Calu3 (cell line): ENCODE measurements at regions not wholly inside any gene's neighbourhood (a gene's known extent, or its start where the extent isn't known, plus 50 kb on each side); places are given as distances from the start of the nearest gene placed in this dataset.

Source experiments
- BruUV-seq: library from RNA; stranded (reverse); fragments of 400-500 nt; replicated peaks from 2 replicates; lab custom pipeline; 2021; lab: Mats Ljungman, UMichigan
- CTCF ChIA-PET: fragments of 300-600 bp; sonication (Branson Sonifier 250); formaldehyde crosslinking; loops from one replicate; lab custom pipeline; 2022; ENCODE audit warnings: antibody characterized with exemption; lab: Charles Lee
- DNase-seq: peaks from one replicate; pipeline ENCODE4 v3.0.0; 2022
- H3K27ac Mint-ChIP-seq: one replicate; pipeline ENCODE4 v1.8.0; 2022; ENCODE audit warnings: mixed read lengths; ENCODE audit not compliant: unreplicated experiment
- H3K27me3 Mint-ChIP-seq: one replicate; pipeline ENCODE4 v1.8.0; 2022; ENCODE audit warnings: mixed read lengths; ENCODE audit not compliant: unreplicated experiment
- H3K36me3 Mint-ChIP-seq: one replicate; pipeline ENCODE4 v1.8.0; 2022; ENCODE audit warnings: mild to moderate bottlenecking, moderate library complexity, mixed read lengths; ENCODE audit not compliant: insufficient read depth, unreplicated experiment
- H3K4me1 Mint-ChIP-seq: one replicate; pipeline ENCODE4 v1.8.0; 2022; ENCODE audit warnings: mild to moderate bottlenecking, low read depth, mixed read lengths; ENCODE audit not compliant: unreplicated experiment
- H3K4me3 Mint-ChIP-seq: one replicate; pipeline ENCODE4 v1.8.0; 2022; ENCODE audit warnings: mild to moderate bottlenecking, low read depth, moderate library complexity, mixed read lengths; ENCODE audit not compliant: unreplicated experiment
- H3K9me3 Mint-ChIP-seq: one replicate; pipeline ENCODE4 v1.8.0; 2022; ENCODE audit warnings: low read depth, mixed read lengths; ENCODE audit not compliant: unreplicated experiment
- CTCF ChIP-seq: fragments of 200-600 bp; IDR thresholded peaks from one replicate; pipeline ENCODE4 v1.8.0; 2022; ENCODE audit warnings: antibody characterized with exemption; ENCODE audit not compliant: unreplicated experiment
- intact Hi-C: fragments of 100-400 bp; cut with micrococcal nuclease; formaldehyde crosslinking; loops from one replicate; pipeline ENCODE4 v1.10.0; 2022; ENCODE audit not compliant: unreplicated experiment

GRCh38 chr3:168212664-168213285 is 117.1 kb upstream of the GOLIM4 start:
- BruUV-seq = no TSS peak

GRCh38 chr3:168205451-168205850 is 109.7 kb upstream of the GOLIM4 start:
- H3K9me3 Mint-ChIP-seq = no peaks in the 10 kb centered on the region
- no peaks in the 10 kb centered on the region for H3K27me3 Mint-ChIP-seq
- DNase-seq = no peak
- no TSS peak for BruUV-seq
- CTCF ChIA-PET = no interaction called here
- H3K4me3 Mint-ChIP-seq = no peak overlapping the region
- H3K4me1 Mint-ChIP-seq = no peaks in the 10 kb centered on the region
- no peak for TF ChIP-seq CTCF
- H3K36me3 Mint-ChIP-seq = no peaks in the 10 kb centered on the region
- intact Hi-C loops = no loop called here
- H3K27ac Mint-ChIP-seq = no peak overlapping the region

More at GRCh38 chr3:168212664-168213285, 117.1 kb upstream of the GOLIM4 start:
- no peak for DNase-seq
- TF ChIP-seq CTCF = no peak
- intact Hi-C loops = loop anchor here (5.0 kb wide), 1 partner anchor 1530 kb away; no protein-coding TSS in a partner anchor
- Mint-ChIP-seq H3K4me3 (no peak overlapping the region), H3K9me3 (no peaks in the 10 kb centered on the region), H3K27me3 (no peaks in the 10 kb centered on the region), H3K27ac (no peak overlapping the region), H3K36me3 (no peaks in the 10 kb centered on the region), H3K4me1 (no peaks in the 10 kb centered on the region)
- CTCF ChIA-PET = interaction anchor here (1.9 to 2.0 kb wide), 2 partner anchors 36 to 635 kb away, joined by 11 to 42 read pairs; no protein-coding TSS in a partner anchor

GRCh38 chr3:168197162-168197561 is 101.4 kb upstream of the GOLIM4 start:
- intact Hi-C loops = no loop called here
- Mint-ChIP-seq H3K27me3 (no peaks in the 10 kb centered on the region), H3K36me3 (no peaks in the 10 kb centered on the region), H3K4me3 (no peak overlapping the region), H3K9me3 (no peaks in the 10 kb centered on the region), H3K4me1 (peaks cover 3% of the 10 kb centered on the region), H3K27ac (no peak overlapping the region)
- CTCF ChIA-PET = interaction anchor here (0.8 to 1.3 kb wide), 2 partner anchors 14 to 383 kb away, joined by 3 to 5 read pairs; no protein-coding TSS in a partner anchor
- DNase-seq = no peak
- BruUV-seq = no TSS peak
- TF ChIP-seq CTCF = no peak

GRCh38 chr3:168191856-168192255 is 96.1 kb upstream of the GOLIM4 start:
- Mint-ChIP-seq H3K27ac (no peak overlapping the region), H3K36me3 (no peaks in the 10 kb centered on the region), H3K4me3 (no peak overlapping the region), H3K27me3 (no peaks in the 10 kb centered on the region), H3K4me1 (peaks cover 13% of the 10 kb centered on the region), H3K9me3 (no peaks in the 10 kb centered on the region)
- CTCF ChIA-PET = no interaction called here
- no peak for TF ChIP-seq CTCF
- intact Hi-C loops = no loop called here
- DNase-seq = no peak
- no TSS peak for BruUV-seq
